Epithelial cell of esophagus (primary cell): ENCODE measurements at regions not wholly inside any gene's neighbourhood (a gene's known extent, or its start where the extent isn't known, plus 50 kb on each side); places are given as distances from the start of the nearest gene placed in this dataset.

Source experiments
- DNase-seq: peaks from one replicate; pipeline ENCODE4 v3.0.0; 2010; ENCODE audit warnings: low read depth
- H3K4me3 ChIP-seq: 2 replicates; pipeline ENCODE4 v1.5.1; 2011; ENCODE audit warnings: mild to moderate bottlenecking, low read length, control low read depth
- TF ChIP-seq, protein P1 (sequence below): IDR thresholded peaks from 2 replicates; pipeline ENCODE4 v1.5.1; 2011; ENCODE audit warnings: low read depth, mild to moderate bottlenecking, low read length, control low read depth, inconsistent platforms; ENCODE audit not compliant: insufficient read depth; ENCODE audit errors: missing control alignments

DNA sequence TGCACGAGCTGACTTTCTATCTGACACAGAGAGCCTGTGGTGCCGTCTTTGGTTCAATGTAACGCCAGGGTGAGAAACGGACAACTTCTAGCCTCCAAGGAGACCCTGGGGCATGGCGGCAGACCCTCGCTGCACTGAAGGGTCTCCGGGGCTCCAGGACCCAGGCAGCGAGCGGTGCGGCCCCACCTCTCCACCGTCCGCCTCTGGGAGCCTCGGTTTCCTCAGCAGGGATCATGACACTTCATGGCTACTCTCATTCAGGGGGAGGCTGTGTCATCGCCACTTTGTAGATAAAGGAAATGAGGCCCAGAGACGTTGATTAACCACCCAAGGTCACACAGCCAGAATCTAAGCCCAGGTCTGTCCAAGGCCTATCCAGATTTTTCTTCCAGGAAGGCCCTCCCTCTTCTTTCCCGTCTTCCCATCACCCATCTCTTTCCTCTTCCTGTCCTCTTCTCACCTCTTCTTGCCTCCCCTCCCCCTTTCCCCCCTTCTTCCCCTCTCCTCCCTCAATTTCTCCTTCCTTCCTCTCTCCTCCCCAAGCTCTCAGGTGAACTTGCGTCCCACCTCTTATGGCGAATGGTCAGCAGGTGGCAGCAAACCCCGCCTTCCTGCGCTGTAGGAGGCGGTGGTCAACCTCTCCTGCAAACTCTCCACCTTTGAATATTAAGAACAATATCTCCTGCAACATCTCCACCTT lies 69.3 kb upstream of the HMX1 start:
- DNase-seq = no peak
- H3K4me3 ChIP-seq = no peak overlapping the region
- TF ChIP-seq, protein P1, sequence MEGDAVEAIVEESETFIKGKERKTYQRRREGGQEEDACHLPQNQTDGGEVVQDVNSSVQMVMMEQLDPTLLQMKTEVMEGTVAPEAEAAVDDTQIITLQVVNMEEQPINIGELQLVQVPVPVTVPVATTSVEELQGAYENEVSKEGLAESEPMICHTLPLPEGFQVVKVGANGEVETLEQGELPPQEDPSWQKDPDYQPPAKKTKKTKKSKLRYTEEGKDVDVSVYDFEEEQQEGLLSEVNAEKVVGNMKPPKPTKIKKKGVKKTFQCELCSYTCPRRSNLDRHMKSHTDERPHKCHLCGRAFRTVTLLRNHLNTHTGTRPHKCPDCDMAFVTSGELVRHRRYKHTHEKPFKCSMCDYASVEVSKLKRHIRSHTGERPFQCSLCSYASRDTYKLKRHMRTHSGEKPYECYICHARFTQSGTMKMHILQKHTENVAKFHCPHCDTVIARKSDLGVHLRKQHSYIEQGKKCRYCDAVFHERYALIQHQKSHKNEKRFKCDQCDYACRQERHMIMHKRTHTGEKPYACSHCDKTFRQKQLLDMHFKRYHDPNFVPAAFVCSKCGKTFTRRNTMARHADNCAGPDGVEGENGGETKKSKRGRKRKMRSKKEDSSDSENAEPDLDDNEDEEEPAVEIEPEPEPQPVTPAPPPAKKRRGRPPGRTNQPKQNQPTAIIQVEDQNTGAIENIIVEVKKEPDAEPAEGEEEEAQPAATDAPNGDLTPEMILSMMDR = no peak

DNA sequence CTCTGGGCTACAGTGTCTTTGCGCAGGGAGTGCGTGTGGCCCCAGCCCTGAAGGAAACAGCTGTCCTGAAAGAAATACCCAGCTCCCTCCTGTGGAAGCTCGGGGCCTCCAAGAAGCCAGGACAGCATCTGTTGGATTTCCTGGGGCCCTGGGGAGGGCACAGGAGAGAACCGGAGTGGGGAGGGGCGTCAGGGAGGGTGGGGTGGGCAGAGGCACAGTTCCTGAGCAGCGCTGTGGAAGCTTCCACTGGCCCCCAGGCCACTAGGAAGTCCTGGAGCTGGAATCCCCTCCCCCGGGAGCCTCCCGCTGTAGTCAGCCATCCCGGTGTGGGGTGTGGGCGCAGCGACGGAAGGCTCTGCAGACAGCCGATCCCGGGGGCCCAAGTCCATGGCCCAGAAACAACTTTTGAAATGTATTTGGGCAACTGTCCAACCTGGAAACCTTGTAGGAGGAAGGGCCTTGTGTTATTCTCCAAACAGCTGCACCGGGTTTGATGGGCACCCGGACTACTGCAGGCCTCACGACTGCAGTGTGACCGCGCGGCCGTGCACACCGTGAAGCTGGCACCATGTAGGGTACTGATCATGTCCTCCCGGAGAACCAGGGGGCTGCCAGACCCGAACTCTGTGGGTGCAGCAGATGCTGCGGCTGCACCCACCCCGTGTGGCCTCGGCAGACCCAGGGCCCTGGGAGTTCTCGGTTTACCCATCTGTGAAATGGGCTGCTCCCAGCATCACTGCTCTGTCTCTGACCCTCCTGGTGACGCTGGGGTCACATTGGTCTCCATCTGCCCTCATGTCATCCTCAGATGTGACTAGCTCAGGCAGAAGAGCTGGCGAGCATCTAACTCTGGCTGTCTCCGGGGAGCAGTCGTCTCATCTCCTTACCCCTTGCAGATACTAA lies 68.5 kb upstream of the HMX1 start:
- H3K4me3 ChIP-seq = no peak overlapping the region
- DNase-seq = no peak
- TF ChIP-seq, protein P1 = no peak

DNA sequence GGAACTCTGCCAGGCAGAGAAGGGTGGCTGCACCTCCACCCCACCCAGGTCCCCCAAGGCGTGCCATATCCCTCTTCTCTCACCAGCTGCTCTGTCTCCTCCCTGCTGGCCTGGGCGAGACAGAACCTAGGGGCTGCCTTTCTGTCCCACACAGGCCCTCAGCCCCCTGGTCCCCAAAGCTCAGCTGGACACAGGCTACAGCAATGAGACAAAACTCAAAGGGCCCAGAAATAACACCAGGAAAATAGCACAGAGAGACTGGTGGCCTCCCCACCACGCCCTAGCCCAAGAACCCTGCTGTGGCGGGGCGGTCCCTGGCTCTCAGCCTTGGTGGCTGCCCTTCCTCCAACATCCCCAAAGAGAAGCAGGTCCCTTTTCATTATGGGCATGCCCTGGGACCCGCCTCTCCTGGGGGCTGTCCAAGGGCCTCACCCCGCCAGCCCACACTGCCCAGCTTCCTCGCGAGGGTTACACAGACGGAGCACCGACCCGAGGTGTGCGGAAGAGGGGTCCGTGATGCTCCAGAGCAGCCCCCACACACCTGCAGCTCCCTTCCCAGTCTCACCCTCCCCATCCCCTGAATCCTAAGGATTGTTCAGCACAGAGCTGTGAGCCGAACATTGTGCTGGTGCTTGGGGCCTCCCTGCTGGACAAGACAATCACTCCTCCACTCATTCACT lies 67.7 kb upstream of the HMX1 start:
- TF ChIP-seq, protein P1 = no peak
- no peak overlapping the region for H3K4me3 ChIP-seq
- DNase-seq = no peak

DNA sequence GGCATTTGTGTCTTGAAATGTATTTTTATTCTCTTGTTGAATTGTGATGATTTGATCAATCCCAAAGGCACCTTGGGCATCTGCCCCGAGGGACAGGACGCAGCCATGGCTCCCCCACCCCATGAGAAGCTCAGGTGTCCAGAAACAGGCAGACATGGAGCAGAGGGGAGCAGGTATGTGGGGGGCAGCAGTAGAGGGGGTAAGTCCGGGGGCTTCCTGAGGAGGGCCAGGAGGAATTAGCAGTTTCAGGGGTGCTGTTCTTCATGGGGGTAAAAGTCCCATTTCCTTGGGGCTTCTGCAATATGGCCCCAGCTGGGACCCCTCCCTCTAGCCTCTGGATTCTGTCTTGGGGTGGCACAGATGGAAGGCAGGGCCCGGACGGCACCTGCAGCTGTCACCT lies 67.0 kb upstream of the HMX1 start:
- no peak for DNase-seq
- no peak overlapping the region for H3K4me3 ChIP-seq
- TF ChIP-seq, protein P1 = no peak

DNA sequence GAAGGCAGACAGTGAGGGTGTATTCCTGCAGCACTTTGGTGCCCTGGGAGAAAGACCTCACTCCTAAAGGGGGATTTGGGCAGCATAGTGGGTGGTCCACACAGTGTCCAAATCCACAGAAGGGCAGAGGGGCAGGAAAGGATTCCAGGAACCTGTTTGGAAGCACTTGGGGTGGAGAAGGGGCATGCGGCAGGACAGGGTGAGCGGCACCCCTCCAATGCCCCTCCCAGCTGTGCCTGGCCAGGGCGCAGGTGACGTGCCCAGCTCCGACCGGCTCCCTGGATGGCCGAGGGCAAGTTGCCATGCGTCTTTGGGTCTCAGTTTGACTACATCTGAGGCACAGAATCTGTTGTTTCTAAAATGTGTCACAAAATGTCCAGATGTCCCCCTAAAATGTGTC lies 66.5 kb upstream of the HMX1 start:
- TF ChIP-seq, protein P1 = no peak
- DNase-seq = no peak
- no peak overlapping the region for H3K4me3 ChIP-seq

DNA sequence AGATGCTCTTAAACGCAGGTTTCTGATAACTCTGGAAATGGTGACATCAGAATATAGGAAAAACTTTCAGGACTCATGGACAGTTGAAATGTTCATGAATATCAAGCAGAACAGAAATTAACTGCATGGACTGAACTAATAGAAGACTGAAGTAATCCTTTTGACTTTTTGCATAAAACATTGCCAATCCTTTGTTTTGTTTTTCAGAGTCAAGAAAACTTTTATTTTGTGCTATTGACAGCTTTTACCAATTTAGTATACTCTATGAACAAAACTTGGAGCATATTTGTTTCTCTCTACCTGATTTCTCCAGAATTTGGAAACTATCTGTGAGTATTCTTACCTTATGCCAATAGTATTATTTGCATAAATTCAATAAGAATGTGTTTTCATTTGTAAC lies 61.2 kb upstream of the HMX1 start:
- DNase-seq = no peak
- no peak overlapping the region for H3K4me3 ChIP-seq
- TF ChIP-seq, protein P1 = no peak
